ENCODE measurements at regions not wholly inside any gene's neighbourhood (a gene's known extent, or its start where the extent isn't known, plus 50 kb on each side); places are given as distances from the start of the nearest gene placed in this dataset.

- TF ChIP-seq, protein P1, sequence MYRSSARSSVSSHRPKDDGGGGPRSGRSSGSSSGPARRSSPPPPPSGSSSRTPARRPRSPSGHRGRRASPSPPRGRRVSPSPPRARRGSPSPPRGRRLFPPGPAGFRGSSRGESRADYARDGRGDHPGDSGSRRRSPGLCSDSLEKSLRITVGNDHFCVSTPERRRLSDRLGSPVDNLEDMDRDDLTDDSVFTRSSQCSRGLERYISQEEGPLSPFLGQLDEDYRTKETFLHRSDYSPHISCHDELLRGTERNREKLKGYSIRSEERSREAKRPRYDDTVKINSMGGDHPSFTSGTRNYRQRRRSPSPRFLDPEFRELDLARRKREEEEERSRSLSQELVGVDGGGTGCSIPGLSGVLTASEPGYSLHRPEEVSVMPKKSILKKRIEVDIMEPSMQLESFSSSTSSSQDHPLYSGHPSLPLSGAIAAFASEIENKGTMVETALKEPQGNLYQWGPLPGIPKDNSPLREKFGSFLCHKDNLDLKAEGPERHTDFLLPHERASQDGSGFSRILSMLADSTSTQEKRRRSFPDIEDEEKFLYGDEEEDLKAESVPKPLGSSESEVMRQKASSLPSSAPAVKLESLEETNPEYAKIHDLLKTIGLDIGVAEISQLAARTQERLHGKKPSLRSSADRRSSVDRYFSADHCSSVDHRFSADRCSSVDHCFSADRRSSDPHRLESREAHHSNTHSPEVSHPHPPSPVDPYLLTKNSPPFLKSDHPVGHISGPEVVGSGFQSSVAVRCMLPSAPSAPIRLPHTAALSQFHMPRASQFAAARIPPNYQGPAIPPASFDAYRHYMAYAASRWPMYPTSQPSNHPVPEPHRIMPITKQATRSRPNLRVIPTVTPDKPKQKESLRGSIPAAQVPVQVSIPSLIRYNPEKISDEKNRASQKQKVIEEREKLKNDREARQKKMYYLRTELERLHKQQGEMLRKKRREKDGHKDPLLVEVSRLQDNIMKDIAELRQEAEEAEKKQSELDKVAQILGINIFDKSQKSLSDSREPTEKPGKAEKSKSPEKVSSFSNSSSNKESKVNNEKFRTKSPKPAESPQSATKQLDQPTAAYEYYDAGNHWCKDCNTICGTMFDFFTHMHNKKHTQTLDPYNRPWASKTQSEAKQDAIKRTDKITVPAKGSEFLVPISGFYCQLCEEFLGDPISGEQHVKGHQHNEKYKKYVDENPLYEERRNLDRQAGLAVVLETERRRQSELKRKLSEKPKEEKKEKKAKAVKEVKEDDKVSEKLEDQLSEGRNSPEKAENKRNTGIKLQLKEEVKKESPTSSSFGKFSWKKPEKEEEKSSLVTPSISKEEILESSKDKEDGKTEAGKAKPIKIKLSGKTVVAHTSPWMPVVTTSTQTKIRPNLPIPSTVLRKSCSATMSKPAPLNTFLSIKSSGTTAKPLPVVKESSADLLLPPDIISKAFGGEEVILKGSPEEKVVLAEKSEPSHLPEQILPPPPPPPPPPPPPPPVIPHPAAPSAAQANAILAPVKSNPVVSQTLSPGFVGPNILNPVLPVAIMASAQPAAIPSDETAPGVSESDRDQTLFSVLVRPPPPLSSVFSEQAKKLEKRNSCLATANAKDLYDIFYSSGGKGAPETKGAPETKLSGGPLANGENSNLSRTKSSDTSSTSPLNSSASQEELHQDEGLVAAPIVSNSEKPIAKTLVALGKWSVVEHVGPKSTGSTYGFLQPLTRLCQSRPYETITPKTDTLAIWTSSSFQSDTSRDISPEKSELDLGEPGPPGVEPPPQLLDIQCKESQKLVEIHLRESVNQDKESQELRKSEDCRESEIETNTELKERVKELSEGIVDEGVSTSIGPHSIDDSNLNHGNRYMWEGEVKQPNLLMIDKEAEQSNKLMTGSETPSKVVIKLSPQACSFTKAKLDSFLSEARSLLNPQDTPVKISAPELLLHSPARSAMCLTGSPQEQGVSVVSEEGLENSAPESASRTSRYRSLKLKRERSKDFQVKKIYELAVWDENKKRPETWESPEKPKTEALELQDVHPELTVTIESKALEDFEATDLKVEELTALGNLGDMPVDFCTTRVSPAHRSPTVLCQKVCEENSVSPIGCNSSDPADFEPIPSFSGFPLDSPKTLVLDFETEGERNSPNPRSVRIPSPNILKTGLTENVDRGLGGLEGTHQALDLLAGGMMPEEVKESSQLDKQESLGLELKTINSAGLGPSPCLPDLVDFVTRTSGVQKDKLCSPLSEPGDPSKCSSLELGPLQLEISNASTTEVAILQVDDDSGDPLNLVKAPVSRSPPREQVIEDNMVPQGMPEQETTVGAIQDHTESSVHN (IDR thresholded peaks at IDR 0.05; ENCODE audit: borderline replicate concordance in 1 of 2, low read depth in 1 of 2): no peak
These were observed 80.6 kb downstream of the LINGO1 start (continued) for GRCh38 chr15:77552066-77552465.

Data from K562 (cell line).